Fibroblast of villous mesenchyme (primary cell): ENCODE measurements at regions not wholly inside any gene's neighbourhood (a gene's known extent, or its start where the extent isn't known, plus 50 kb on each side); places are given as distances from the start of the nearest gene placed in this dataset.
"Not testable (repeated sequence)": the region's sequence is repeated elsewhere in the genome, so short reads cannot be mapped to it uniquely, and the experiment has no call there.

Experiments
- DNase-seq: peaks from one replicate; pipeline ENCODE4 v3.0.0-alpha.2; 2010; ENCODE audit warnings: low read depth
- H3K4me3 ChIP-seq: 2 replicates; pipeline ENCODE4 v1.5.1; 2011; ENCODE audit warnings: low read depth, mild to moderate bottlenecking, low read length
- TF ChIP-seq, protein P1 (sequence below): IDR thresholded peaks from 2 replicates; pipeline ENCODE4 v1.5.1; 2012; ENCODE audit warnings: low read depth, mild to moderate bottlenecking, low read length; ENCODE audit not compliant: insufficient read depth

DNA sequence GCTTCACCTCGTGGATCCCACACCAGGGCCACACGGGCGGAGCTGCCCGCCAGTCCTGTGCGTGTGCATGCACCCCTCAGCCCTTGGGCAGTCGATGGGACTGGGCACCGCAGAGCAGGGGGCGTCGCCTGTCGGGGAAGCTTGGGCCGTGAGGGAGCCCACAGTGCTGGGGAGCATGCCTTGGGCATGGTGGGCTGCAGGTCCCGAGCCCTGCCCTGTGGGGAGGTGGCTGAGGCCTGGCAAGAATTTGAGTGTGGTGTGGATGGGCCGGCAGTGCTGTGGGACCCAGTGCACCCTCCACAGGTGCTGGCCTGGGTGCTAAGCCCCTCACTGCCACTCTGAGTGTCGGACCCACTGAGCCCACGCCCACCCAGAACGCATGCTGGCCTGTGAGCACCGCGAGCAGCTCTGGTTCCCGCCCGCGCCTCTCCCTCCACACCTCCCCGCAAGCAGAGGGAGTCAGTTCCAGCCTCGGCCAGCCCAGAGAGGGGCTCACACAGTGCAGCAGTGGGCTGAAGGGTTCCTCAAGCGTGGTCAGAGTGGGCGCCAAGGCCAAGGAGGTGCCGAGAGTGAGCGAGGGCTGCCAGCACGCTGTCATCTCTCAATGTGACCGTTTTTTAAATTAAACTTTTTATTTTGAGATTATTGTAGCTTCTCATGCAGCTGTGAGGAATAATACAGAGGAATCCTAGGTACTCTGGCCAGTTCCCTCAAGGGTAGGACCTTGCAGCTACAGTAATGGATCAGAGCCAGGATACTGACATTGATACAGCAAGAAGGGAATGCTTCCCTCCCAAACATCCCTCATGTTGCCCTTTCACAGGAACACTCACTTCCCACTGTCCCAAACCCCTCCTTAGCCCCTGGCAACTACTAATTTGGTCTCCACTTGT, 127.7 kb downstream of the CRYBB2 start:
- TF ChIP-seq, protein P1, sequence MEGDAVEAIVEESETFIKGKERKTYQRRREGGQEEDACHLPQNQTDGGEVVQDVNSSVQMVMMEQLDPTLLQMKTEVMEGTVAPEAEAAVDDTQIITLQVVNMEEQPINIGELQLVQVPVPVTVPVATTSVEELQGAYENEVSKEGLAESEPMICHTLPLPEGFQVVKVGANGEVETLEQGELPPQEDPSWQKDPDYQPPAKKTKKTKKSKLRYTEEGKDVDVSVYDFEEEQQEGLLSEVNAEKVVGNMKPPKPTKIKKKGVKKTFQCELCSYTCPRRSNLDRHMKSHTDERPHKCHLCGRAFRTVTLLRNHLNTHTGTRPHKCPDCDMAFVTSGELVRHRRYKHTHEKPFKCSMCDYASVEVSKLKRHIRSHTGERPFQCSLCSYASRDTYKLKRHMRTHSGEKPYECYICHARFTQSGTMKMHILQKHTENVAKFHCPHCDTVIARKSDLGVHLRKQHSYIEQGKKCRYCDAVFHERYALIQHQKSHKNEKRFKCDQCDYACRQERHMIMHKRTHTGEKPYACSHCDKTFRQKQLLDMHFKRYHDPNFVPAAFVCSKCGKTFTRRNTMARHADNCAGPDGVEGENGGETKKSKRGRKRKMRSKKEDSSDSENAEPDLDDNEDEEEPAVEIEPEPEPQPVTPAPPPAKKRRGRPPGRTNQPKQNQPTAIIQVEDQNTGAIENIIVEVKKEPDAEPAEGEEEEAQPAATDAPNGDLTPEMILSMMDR = no peak
- H3K4me3 ChIP-seq = no peak overlapping the region
- DNase-seq = no peak

DNA sequence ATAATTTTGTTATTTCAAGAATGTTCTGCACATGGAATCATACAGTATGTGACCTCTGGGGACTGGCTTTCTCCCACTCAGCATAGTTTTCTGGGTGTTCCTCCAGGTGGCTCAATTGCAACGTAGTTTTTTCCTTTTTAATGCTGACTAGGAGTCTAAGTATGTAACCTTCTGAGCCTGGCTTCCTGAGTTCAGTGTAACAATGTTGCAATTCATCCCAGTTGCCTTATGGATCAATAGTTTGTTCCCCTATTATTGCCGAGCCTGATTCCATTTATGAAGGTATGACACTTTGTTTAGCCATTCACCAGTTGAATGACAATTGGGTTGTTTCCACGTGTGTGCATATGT, 128.3 kb downstream of the CRYBB2 start:
- no peak overlapping the region for H3K4me3 ChIP-seq
- peak; percentile 37 for DNase-seq
- TF ChIP-seq, protein P1 = no peak

DNA sequence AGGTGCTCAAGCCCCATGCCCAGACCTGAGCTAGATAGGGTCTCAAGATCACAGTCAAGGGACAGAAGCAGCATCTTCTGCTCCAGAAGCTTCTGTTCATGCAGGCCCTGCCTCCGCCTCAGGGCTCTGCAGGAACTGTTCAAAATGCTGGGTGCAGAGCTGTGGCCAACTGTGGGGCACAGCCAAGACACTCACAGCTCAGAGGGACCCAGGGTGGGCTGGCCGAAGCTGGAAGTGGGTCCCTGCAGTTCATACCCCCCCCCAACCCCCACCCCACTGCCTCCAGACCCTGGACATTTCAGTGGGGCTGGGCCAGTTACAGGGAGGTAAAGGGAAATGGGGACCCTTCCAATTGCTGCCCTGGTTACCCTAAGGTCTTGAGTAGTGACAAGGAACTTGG, 129.0 kb downstream of the CRYBB2 start:
- H3K4me3 ChIP-seq = no peak overlapping the region
- no peak for DNase-seq
- TF ChIP-seq, protein P1 = no peak

DNA sequence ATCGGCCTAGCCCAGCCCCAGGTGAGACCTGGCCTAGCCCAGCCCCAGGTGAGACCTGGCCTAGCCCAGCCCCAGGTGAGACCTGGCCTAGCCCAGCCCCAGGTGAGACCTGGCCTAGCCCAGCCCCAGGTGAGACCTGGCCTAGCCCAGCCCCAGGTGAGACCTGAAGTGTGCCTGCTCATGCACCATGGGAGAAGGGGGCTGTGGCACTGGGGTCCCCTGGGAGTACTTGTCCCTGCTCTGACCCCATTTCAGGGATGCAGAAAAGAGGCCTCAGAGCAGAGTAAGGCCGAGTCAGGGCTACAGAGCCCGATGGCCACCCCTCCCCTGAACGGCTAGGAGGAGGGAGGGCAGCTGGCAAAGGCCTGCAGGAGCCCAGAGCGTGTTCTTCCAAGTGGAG, 129.6 kb downstream of the CRYBB2 start:
- H3K4me3 ChIP-seq, DNase-seq: not testable (repeated sequence)

DNA sequence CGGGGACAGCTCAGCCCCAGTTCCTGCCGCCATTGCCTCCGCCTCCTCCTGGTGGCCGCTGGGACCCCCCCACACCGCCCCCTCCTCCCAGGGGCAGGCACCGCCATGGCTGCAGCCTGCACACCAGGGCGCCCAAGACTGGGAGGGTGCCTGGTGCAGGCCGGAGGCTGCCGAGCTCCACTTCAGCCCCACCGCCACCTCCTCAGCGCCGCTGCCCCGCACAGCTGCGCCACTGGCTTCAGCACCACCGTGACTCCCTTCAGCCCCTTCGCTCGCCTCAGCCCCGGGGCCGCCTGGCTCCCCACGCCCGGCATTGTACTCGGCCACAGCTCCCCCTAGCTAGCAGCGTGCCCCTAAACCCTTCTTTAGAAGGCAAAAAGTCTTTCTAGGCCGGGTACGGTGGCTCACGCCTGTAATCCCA, 131.1 kb downstream of the CRYBB2 start:
- H3K4me3 ChIP-seq = no peak overlapping the region
- no peak for DNase-seq
- TF ChIP-seq, protein P1 = no peak

DNA sequence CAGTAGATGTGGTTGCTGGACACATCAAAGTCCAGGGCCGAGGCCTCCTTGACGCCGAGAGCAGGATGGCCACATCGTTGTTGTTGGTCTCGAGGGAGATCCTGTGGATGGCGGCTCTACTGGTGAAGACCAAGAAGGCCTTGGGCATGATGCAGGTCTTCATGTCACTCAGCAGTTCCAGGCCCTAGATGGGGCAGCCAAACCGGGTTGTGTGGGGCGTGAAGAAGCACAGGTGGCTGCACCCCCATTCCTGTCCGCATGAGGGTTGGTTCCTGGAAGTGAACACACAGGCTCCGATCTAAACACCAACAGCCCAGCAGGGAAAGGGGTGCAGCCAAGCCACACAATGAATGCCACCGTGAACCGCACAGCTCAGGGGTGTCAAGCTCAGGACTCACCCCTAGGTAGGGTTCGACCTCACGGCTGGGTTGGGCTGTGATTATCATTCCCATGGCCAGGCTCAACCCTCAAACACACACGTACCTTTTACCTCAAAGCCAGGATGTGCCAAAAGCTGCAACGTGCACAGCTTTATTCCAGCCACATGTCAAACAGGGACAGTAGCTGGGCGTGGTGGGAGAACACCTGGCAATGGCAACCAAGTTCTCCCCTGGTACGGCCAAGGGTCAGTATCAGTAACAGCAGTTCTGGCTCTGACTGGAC, 132.3 kb downstream of the CRYBB2 start:
- no peak overlapping the region for H3K4me3 ChIP-seq
- no peak for DNase-seq
- TF ChIP-seq, protein P1 = no peak

DNA sequence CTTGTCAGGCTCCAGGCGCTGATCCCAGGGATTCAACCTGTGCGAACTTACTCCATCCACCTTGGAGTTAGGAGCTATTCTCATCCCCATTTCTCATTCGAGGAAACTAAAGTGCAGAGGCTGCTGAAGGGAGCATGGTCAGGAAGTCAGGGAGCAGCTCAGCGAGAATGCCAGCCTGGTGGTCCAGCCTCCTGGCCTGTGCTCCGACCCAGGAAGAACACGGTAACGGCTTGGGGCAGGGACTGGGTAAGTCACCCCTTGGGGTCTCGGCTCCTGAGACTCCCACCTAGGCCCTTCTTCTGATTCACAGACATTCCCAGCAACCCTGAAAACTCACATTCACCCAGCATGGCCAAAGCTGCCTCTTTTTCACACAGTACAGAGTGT, 132.8 kb downstream of the CRYBB2 start:
- no peak overlapping the region for H3K4me3 ChIP-seq
- no peak for DNase-seq
- TF ChIP-seq, protein P1 = no peak
